ENCODE measurements at regions not wholly inside any gene's neighbourhood (a gene's known extent, or its start where the extent isn't known, plus 50 kb on each side); places are given as distances from the start of the nearest gene placed in this dataset.

GRCh38 chr7:50849991-50850390 lies 67.3 kb upstream of the GRB10 start:
- TF ChIP-seq, protein P1, sequence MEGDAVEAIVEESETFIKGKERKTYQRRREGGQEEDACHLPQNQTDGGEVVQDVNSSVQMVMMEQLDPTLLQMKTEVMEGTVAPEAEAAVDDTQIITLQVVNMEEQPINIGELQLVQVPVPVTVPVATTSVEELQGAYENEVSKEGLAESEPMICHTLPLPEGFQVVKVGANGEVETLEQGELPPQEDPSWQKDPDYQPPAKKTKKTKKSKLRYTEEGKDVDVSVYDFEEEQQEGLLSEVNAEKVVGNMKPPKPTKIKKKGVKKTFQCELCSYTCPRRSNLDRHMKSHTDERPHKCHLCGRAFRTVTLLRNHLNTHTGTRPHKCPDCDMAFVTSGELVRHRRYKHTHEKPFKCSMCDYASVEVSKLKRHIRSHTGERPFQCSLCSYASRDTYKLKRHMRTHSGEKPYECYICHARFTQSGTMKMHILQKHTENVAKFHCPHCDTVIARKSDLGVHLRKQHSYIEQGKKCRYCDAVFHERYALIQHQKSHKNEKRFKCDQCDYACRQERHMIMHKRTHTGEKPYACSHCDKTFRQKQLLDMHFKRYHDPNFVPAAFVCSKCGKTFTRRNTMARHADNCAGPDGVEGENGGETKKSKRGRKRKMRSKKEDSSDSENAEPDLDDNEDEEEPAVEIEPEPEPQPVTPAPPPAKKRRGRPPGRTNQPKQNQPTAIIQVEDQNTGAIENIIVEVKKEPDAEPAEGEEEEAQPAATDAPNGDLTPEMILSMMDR (conservative IDR thresholded peaks at IDR 0.05), result no peak
- no peak for TF ChIP-seq ZFX (IDR thresholded peaks at IDR 0.05)

Data from C4-2B (cell line).